AG09319 (cell line): ENCODE measurements at regions not wholly inside any gene's neighbourhood (a gene's known extent, or its start where the extent isn't known, plus 50 kb on each side); places are given as distances from the start of the nearest gene placed in this dataset.

Experiments used
- DNase-seq: peaks from one replicate; pipeline ENCODE4 v3.0.0-alpha.2; 2010; ENCODE audit warnings: low read depth; ENCODE audit errors: extremely low read depth
- CTCF ChIP-seq: IDR thresholded peaks from 2 replicates; pipeline ENCODE4 v1.5.1; 2011; ENCODE audit warnings: low read depth, mild to moderate bottlenecking, inconsistent platforms, low read length, moderate library complexity

GRCh38 chr16:62876133-62876532 lies 839.9 kb upstream of the CDH8 start:
- no peak for DNase-seq
- TF ChIP-seq CTCF: no peak

- no peak for DNase-seq
- TF ChIP-seq CTCF: no peak
These were observed 836.1 kb upstream of the CDH8 start for GRCh38 chr16:62872339-62872738.

GRCh38 chr16:62870554-62870953 lies 834.3 kb upstream of the CDH8 start:
- no peak for TF ChIP-seq CTCF
- no peak for DNase-seq

- no peak for TF ChIP-seq CTCF
- DNase-seq: no peak
These were observed 833.6 kb upstream of the CDH8 start for GRCh38 chr16:62869837-62870236.

GRCh38 chr16:62863139-62863538 lies 826.9 kb upstream of the CDH8 start:
- no peak for TF ChIP-seq CTCF
- DNase-seq: no peak

GRCh38 chr16:62853887-62854286 lies 817.6 kb upstream of the CDH8 start:
- DNase-seq: no peak
- no peak for TF ChIP-seq CTCF

GRCh38 chr16:62846399-62847057 lies 810.3 kb upstream of the CDH8 start:
- no peak for TF ChIP-seq CTCF
- no peak for DNase-seq
